GM12875 (cell line): ENCODE measurements at regions not wholly inside any gene's neighbourhood (a gene's known extent, or its start where the extent isn't known, plus 50 kb on each side); places are given as distances from the start of the nearest gene placed in this dataset.
A peak's percentile ranks its signal among the peaks of the same experiment; 100 is the strongest.

Source experiments
- H3K4me3 ChIP-seq: one replicate; pipeline ENCODE4 v1.5.1; 2011; ENCODE audit warnings: low read depth, low read length, control low read depth
- CTCF ChIP-seq: IDR thresholded peaks from 2 replicates; pipeline ENCODE4 v1.5.1; 2011; ENCODE audit warnings: low read depth, mild to moderate bottlenecking, control low read depth, inconsistent platforms, low read length, moderate library complexity, borderline replicate concordance; ENCODE audit not compliant: insufficient read depth

- no peak for TF ChIP-seq CTCF
- H3K4me3 ChIP-seq, result no peak overlapping the region
Observed at GRCh38 chr9:7545371-7546165, 254.0 kb downstream of the DMAC1 start.

DNA sequence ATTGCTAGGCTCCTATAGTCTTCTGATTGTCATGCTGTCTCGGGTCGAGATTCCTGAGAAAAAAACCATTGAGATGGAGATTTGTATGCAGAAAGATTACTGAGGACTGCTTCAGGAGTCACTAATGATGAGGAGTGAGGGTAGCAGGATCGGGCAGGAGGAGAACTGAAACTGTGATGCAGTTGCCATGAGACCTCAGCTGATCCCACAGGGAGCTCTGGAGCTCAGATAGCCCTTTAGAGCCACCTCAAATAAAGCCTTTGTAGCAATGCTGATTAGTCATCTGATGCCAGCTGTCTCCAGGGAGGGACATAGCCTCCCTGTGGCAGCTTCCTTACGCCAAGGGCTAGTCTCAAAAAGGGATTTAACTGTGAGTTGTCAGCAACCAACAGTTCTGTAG is 256.9 kb downstream of the DMAC1 start:
- H3K4me3 ChIP-seq, result no peak overlapping the region
- no peak for TF ChIP-seq CTCF

GRCh38 chr9:7542126-7542525 is 257.5 kb downstream of the DMAC1 start:
- TF ChIP-seq CTCF, result no peak
- H3K4me3 ChIP-seq, result no peak overlapping the region

DNA sequence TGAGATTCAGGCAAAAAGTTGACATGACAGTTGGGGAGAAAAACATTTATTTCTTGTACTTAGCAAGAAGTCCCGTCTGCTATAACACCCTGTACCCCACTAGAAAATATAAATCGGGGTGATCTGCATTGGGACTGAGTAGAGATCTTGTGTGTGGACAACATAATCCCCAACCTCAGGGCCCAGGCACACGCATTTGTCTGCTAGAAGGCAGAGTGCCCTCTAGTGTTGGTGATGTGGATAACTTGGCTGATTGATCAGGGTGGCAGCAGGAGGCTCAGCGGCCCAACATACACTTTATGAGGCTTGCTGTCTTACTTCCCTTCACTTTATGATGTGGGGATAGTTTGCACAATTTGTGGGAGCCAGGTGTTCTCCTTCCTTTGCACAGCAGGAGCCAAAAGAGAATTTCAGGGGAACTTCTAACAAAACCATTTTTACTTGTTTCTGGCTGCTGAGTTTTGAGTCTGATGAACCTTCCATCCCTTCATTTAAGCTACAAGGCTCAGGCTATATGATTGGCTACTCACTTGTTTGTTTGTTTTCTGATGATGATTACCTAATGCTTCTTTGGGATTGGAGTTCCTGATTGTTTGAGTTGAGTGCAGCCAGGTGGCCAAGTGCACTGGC is 263.2 kb downstream of the DMAC1 start:
- peak; percentile 78 for TF ChIP-seq CTCF

DNA sequence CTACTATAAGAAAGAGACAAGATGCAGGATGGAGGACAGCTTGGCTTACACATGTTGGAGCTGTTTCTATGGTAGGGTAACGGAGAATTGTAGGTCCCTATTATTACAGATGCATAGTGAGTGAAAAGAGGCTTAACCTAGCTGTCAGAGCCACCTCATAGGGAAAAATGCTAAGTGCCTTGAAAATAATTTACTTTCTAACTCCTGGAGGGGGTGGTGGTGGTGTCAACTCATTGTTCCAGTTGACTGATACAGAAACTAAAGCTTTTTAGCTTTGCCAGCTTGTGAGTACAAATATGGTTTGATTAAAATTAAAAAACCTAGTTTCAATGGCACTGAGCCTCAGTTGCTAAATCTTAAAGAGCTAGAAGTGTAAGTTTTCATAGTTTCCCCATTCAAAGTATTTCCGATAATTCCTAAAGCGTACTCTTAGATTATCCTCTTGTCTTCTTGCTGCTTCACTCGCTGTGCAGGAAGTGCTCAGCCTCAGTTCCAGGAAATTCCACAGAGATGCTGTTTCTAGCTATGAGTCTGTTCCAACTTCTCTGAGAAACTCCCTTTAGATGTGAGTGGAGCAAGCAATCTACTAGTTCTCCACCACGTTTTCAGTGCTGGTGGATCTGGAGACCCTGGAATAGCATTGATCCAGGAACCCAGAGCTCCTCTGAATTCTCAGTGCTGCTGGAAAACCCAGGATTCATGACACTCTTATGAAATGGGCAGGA is 265.2 kb downstream of the DMAC1 start:
- H3K4me3 ChIP-seq, result no peak overlapping the region
- no peak for TF ChIP-seq CTCF

More for the DNA sequence above, 263.2 kb downstream of the DMAC1 start:
- H3K4me3 ChIP-seq, result no peak overlapping the region

- H3K4me3 ChIP-seq, result no peak overlapping the region
- TF ChIP-seq CTCF, result no peak
Observed at GRCh38 chr9:7533376-7534090, 266.0 kb downstream of the DMAC1 start.
